SH-SY5Y (cell line): ENCODE measurements at regions not wholly inside any gene's neighbourhood (a gene's known extent, or its start where the extent isn't known, plus 50 kb on each side); places are given as distances from the start of the nearest gene placed in this dataset.

ENCODE experiments used
- GATA2 ChIP-seq: IDR thresholded peaks from 2 replicates; pipeline ENCODE4 v1.6.1; 2011; ENCODE audit warnings: mild to moderate bottlenecking, low read depth, low read length
- GATA3 ChIP-seq: IDR thresholded peaks from 2 replicates; pipeline ENCODE4 v1.6.1; 2011; ENCODE audit warnings: low read depth, mild to moderate bottlenecking, low read length, moderate library complexity

- TF ChIP-seq GATA2 (no peak), GATA3 (no peak)
Measured at GRCh38 chr4:134885436-134885835, 683.8 kb upstream of the PABPC4L start.

- no peak for TF ChIP-seq GATA2
- no peak for TF ChIP-seq GATA3
Measured at GRCh38 chr4:134883831-134884449, 682.4 kb upstream of the PABPC4L start.

GRCh38 chr4:134879019-134879418 lies 677.4 kb upstream of the PABPC4L start:
- no peak for TF ChIP-seq GATA2
- TF ChIP-seq GATA3 = no peak

- TF ChIP-seq GATA3 (no peak), GATA2 (no peak)
Measured at GRCh38 chr4:134867027-134867426, 665.4 kb upstream of the PABPC4L start.

- TF ChIP-seq GATA3 (no peak), GATA2 (no peak)
Measured at GRCh38 chr4:134865675-134866074, 664.1 kb upstream of the PABPC4L start.

- no peak for TF ChIP-seq GATA3
Measured at GRCh38 chr4:134862116-134862515, 660.5 kb upstream of the PABPC4L start.

- no peak for TF ChIP-seq GATA3
- no peak for TF ChIP-seq GATA2
Measured at GRCh38 chr4:134848681-134849080, 647.1 kb upstream of the PABPC4L start.

GRCh38 chr4:134812611-134813010 lies 611.0 kb upstream of the PABPC4L start:
- TF ChIP-seq GATA3 (no peak), GATA2 (no peak)

- TF ChIP-seq GATA2 (no peak), GATA3 (no peak)
Measured at GRCh38 chr4:134807231-134807745, 605.7 kb upstream of the PABPC4L start.

GRCh38 chr4:134798573-134798972 lies 597.0 kb upstream of the PABPC4L start:
- no peak for TF ChIP-seq GATA3
- no peak for TF ChIP-seq GATA2

- TF ChIP-seq GATA2 (no peak), GATA3 (no peak)
Measured at GRCh38 chr4:134787315-134787714, 585.7 kb upstream of the PABPC4L start.

- TF ChIP-seq GATA3 (no peak), GATA2 (no peak)
Measured at GRCh38 chr4:134780244-134780643, 578.7 kb upstream of the PABPC4L start.

- no peak for TF ChIP-seq GATA2
- no peak for TF ChIP-seq GATA3
Measured at GRCh38 chr4:134777606-134778005, 576.0 kb upstream of the PABPC4L start.

- TF ChIP-seq GATA3 = no peak
- no peak for TF ChIP-seq GATA2
Measured at GRCh38 chr4:134773497-134774000, 572.0 kb upstream of the PABPC4L start.

- no peak for TF ChIP-seq GATA3
- TF ChIP-seq GATA2 = no peak
Measured at GRCh38 chr4:134762053-134762452, 560.5 kb upstream of the PABPC4L start.
